ENCODE measurements at regions not wholly inside any gene's neighbourhood (a gene's known extent, or its start where the extent isn't known, plus 50 kb on each side); places are given as distances from the start of the nearest gene placed in this dataset.

DNA sequence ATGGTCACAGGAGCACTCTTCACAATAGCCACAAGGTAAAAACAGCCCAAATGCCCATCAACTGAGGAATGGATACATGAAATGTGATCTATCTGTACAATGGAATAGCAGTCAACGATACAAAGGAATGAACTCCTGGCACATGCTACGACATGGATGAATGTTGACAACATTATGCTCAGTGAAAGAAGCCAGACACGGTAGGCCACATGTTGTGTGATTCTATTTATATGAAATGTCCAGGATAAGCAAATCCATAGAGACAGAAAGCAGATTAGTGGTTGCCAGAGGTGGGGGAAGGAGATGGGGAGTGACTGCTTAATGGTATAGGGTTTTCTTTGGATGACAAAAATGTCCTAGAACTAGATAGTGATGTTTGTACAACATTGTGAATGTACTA, 58.7 kb upstream of the GPM6B start:
- Histone ChIP-seq H4K20me1 (ENCODE audit: insufficient read depth) (no peaks in the 10 kb centered on the region), H3F3A (replicated peaks; ENCODE audit: insufficient read depth) (no peaks in the 10 kb centered on the region), H3K4me3 (ENCODE audit: low read depth in 2 of 2, low read length in 1 of 2) (no peak overlapping the region), H3K4me2 (no peak overlapping the region), H2AFZ (ENCODE audit: low read depth) (no peak overlapping the region), H3K9me3 (no peaks in the 10 kb centered on the region), H3K79me2 (ENCODE audit: insufficient read depth) (no peaks in the 10 kb centered on the region), H3K4me1 (ENCODE audit: control insufficient read depth in 1 of 2, insufficient read depth in 2 of 2, low read depth in 1 of 2, low read length in 1 of 2) (no peaks in the 10 kb centered on the region), H3K9ac (no peak overlapping the region), H3K27ac (ENCODE audit: low read depth in 2 of 2, low read length in 1 of 2) (no peak overlapping the region), H3K27me3 (ENCODE audit: insufficient read depth) (peaks cover 14% of the 10 kb centered on the region; the same call in 1 of the 2 replicates), H3K9me2 (no peaks in the 10 kb centered on the region), H3K36me3 (replicated peaks in 1 of 2; ENCODE audit: control insufficient read depth in 1 of 2, insufficient read depth in 2 of 2, low read length in 1 of 2) (no peaks in the 10 kb centered on the region)
- CTCF ChIA-PET, result no interaction called here
- POLR2A ChIA-PET, result no interaction called here
- no peak for TF ChIP-seq TCF12 (IDR thresholded peaks at IDR 0.05)
- no peak for TF ChIP-seq NFIC (IDR thresholded peaks at IDR 0.05; ENCODE audit: borderline replicate concordance)
- no peak for TF ChIP-seq MEF2A (IDR thresholded peaks at IDR 0.05; ENCODE audit: borderline replicate concordance, low read depth)
- TF ChIP-seq, protein P1, sequence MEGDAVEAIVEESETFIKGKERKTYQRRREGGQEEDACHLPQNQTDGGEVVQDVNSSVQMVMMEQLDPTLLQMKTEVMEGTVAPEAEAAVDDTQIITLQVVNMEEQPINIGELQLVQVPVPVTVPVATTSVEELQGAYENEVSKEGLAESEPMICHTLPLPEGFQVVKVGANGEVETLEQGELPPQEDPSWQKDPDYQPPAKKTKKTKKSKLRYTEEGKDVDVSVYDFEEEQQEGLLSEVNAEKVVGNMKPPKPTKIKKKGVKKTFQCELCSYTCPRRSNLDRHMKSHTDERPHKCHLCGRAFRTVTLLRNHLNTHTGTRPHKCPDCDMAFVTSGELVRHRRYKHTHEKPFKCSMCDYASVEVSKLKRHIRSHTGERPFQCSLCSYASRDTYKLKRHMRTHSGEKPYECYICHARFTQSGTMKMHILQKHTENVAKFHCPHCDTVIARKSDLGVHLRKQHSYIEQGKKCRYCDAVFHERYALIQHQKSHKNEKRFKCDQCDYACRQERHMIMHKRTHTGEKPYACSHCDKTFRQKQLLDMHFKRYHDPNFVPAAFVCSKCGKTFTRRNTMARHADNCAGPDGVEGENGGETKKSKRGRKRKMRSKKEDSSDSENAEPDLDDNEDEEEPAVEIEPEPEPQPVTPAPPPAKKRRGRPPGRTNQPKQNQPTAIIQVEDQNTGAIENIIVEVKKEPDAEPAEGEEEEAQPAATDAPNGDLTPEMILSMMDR (IDR thresholded peaks at IDR 0.05), result no peak
- no peak for DNase-seq
- 27% methylated on average over 3 of the region's 3 CpGs for WGBS (ENCODE audit: low lambda C conversion rate)

DNA sequence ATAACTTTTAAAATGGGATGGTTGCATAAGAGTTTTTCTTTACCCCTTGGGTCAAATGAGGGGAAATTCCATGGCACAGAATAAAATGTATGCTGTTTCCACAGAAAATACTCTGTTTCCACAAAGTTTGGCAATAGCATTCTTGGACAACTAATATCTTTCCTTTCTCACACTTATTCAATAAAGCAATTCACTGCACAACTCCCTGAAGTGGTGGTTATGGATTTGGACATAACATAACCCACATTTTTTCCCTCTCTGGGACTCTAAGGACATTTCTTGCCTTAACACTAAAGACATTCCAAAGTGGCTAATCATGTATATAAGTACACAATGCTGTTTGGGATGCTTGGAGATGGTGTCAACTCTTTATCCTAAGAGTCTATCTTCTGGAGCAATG, 51.7 kb upstream of the GPM6B start:
- no peak overlapping the region for H2AFZ ChIP-seq (ENCODE audit: low read depth)
- no peaks in the 10 kb centered on the region for H3K36me3 ChIP-seq (replicated peaks in 1 of 2; ENCODE audit: control insufficient read depth in 1 of 2, insufficient read depth in 2 of 2, low read length in 1 of 2)
- H3K4me3 ChIP-seq (ENCODE audit: low read depth in 2 of 2, low read length in 1 of 2), result no peak overlapping the region
- TF ChIP-seq, protein P2, sequence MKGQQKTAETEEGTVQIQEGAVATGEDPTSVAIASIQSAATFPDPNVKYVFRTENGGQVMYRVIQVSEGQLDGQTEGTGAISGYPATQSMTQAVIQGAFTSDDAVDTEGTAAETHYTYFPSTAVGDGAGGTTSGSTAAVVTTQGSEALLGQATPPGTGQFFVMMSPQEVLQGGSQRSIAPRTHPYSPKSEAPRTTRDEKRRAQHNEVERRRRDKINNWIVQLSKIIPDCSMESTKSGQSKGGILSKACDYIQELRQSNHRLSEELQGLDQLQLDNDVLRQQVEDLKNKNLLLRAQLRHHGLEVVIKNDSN (IDR thresholded peaks at IDR 0.05; ENCODE audit: borderline replicate concordance, low read depth), result no peak
- no peak for TF ChIP-seq MXI1 (IDR thresholded peaks at IDR 0.05; ENCODE audit: low read depth, low read length)
- no peak for TF ChIP-seq FOXJ3 (CRISPR knock-in tag; IDR thresholded peaks at IDR 0.05)
- no peak for TF ChIP-seq NRF1 (IDR thresholded peaks at IDR 0.05; ENCODE audit: low read depth, low read length)
- TF ChIP-seq EP300 (IDR thresholded peaks at IDR 0.05; ENCODE audit: borderline replicate concordance in 1 of 2, low read depth in 1 of 2, low read length in 1 of 2), result no peak
- TF ChIP-seq TCF12 (IDR thresholded peaks at IDR 0.05), result no peak
- TF ChIP-seq YY1 (IDR thresholded peaks at IDR 0.05; ENCODE audit: low read depth), result no peak
- TF ChIP-seq, protein P3, sequence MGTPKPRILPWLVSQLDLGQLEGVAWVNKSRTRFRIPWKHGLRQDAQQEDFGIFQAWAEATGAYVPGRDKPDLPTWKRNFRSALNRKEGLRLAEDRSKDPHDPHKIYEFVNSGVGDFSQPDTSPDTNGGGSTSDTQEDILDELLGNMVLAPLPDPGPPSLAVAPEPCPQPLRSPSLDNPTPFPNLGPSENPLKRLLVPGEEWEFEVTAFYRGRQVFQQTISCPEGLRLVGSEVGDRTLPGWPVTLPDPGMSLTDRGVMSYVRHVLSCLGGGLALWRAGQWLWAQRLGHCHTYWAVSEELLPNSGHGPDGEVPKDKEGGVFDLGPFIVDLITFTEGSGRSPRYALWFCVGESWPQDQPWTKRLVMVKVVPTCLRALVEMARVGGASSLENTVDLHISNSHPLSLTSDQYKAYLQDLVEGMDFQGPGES (IDR thresholded peaks at IDR 0.05; ENCODE audit: low read depth, low read length), result no peak
- TF ChIP-seq, protein P4, sequence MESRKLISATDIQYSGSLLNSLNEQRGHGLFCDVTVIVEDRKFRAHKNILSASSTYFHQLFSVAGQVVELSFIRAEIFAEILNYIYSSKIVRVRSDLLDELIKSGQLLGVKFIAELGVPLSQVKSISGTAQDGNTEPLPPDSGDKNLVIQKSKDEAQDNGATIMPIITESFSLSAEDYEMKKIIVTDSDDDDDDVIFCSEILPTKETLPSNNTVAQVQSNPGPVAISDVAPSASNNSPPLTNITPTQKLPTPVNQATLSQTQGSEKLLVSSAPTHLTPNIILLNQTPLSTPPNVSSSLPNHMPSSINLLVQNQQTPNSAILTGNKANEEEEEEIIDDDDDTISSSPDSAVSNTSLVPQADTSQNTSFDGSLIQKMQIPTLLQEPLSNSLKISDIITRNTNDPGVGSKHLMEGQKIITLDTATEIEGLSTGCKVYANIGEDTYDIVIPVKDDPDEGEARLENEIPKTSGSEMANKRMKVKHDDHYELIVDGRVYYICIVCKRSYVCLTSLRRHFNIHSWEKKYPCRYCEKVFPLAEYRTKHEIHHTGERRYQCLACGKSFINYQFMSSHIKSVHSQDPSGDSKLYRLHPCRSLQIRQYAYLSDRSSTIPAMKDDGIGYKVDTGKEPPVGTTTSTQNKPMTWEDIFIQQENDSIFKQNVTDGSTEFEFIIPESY (IDR thresholded peaks at IDR 0.05; ENCODE audit: borderline replicate concordance, low read depth), result no peak
- no peak for TF ChIP-seq SIN3A (IDR thresholded peaks at IDR 0.05; ENCODE audit: borderline replicate concordance, low read depth, low read length)
- no peak for TF ChIP-seq POLR2AphosphoS5 (IDR thresholded peaks at IDR 0.05; ENCODE audit: low read depth, low read length)
- no peak for TF ChIP-seq RCOR1 (IDR thresholded peaks at IDR 0.05; ENCODE audit: low read length)
- TF ChIP-seq SMC3 (IDR thresholded peaks at IDR 0.05; ENCODE audit: low read depth, low read length), result no peak
- TF ChIP-seq NFIC (IDR thresholded peaks at IDR 0.05; ENCODE audit: borderline replicate concordance), result no peak
- TF ChIP-seq RXRA (IDR thresholded peaks at IDR 0.05; ENCODE audit: borderline replicate concordance, low read depth), result no peak
- no peaks in the 10 kb centered on the region for H3K79me2 ChIP-seq (ENCODE audit: insufficient read depth)
- H3K4me2 ChIP-seq, result no peak overlapping the region
- no peaks in the 10 kb centered on the region for H3K9me2 ChIP-seq
- no peak overlapping the region for H3K27ac ChIP-seq (ENCODE audit: low read depth in 2 of 2, low read length in 1 of 2)
- no peak for DNase-seq
- H3K4me1 ChIP-seq (ENCODE audit: control insufficient read depth in 1 of 2, insufficient read depth in 2 of 2, low read depth in 1 of 2, low read length in 1 of 2), result no peaks in the 10 kb centered on the region
- no peaks in the 10 kb centered on the region for H3F3A ChIP-seq (replicated peaks; ENCODE audit: insufficient read depth)
- CTCF ChIA-PET, result no interaction called here
- POLR2A ChIA-PET, result no interaction called here
- no peak overlapping the region for H3K9ac ChIP-seq
- H3K9me3 ChIP-seq, result no peaks in the 10 kb centered on the region
- H3K27me3 ChIP-seq (ENCODE audit: insufficient read depth), result peaks cover 7% of the 10 kb centered on the region; the same call in 1 of the 2 replicates
- H4K20me1 ChIP-seq (ENCODE audit: insufficient read depth), result no peaks in the 10 kb centered on the region

Measured in SK-N-SH (cell line).